ENCODE measurements at regions not wholly inside any gene's neighbourhood (a gene's known extent, or its start where the extent isn't known, plus 50 kb on each side); places are given as distances from the start of the nearest gene placed in this dataset.
A peak's percentile ranks its signal among the peaks of the same experiment; 100 is the strongest.

GRCh38 chr9:73869264-73869663 is 627.9 kb upstream of the RORB start:
- TF ChIP-seq, protein P1, sequence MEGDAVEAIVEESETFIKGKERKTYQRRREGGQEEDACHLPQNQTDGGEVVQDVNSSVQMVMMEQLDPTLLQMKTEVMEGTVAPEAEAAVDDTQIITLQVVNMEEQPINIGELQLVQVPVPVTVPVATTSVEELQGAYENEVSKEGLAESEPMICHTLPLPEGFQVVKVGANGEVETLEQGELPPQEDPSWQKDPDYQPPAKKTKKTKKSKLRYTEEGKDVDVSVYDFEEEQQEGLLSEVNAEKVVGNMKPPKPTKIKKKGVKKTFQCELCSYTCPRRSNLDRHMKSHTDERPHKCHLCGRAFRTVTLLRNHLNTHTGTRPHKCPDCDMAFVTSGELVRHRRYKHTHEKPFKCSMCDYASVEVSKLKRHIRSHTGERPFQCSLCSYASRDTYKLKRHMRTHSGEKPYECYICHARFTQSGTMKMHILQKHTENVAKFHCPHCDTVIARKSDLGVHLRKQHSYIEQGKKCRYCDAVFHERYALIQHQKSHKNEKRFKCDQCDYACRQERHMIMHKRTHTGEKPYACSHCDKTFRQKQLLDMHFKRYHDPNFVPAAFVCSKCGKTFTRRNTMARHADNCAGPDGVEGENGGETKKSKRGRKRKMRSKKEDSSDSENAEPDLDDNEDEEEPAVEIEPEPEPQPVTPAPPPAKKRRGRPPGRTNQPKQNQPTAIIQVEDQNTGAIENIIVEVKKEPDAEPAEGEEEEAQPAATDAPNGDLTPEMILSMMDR (IDR thresholded peaks at IDR 0.05; ENCODE audit: extremely low read depth in 1 of 2, insufficient read depth in 1 of 2, low read depth in 1 of 2, low read length in 2 of 2): no peak
- TF ChIP-seq, protein P2, sequence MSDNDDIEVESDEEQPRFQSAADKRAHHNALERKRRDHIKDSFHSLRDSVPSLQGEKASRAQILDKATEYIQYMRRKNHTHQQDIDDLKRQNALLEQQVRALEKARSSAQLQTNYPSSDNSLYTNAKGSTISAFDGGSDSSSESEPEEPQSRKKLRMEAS (IDR thresholded peaks at IDR 0.05; ENCODE audit: insufficient read depth, insufficient read length): no peak
- TF ChIP-seq POLR2AphosphoS5 (IDR thresholded peaks at IDR 0.05; ENCODE audit: insufficient read depth, low read depth, low read length) (no peak), GATA2 (IDR thresholded peaks at IDR 0.05; ENCODE audit: insufficient read depth, insufficient read length, low read depth, low read length) (peak; percentile 12), MYC (IDR thresholded peaks at IDR 0.05; ENCODE audit: low read depth, low read length) (no peak), EZH2 (IDR thresholded peaks at IDR 0.05; ENCODE audit: borderline replicate concordance, low read depth, low read length, severe bottlenecking) (no peak), POLR2A (IDR thresholded peaks at IDR 0.05; ENCODE audit: low read depth, low read length) (no peak), FOS (IDR thresholded peaks at IDR 0.05; ENCODE audit: borderline replicate concordance, insufficient read depth, low read length) (no peak)
- CTCF ChIA-PET: no interaction called here
- Histone ChIP-seq H3K9me3 (replicated peaks; ENCODE audit: control insufficient read depth, insufficient read depth, low read length) (no peaks in the 10 kb centered on the region), H3K9ac (replicated peaks; ENCODE audit: extremely low read depth, insufficient read depth, low read length) (no peak overlapping the region), H3K36me3 (ENCODE audit: control insufficient read depth in 2 of 2, extremely low read depth in 1 of 2, insufficient read depth in 2 of 2, low read length in 2 of 2) (no peaks in the 10 kb centered on the region), H3K4me1 (ENCODE audit: control insufficient read depth, extremely low read depth, insufficient read depth, low read length) (no peaks in the 10 kb centered on the region), H3K9me1 (replicated peaks; ENCODE audit: control insufficient read depth, extremely low read depth, insufficient read depth, low read length) (no peaks in the 10 kb centered on the region), H3K4me2 (ENCODE audit: insufficient read depth, low read length) (no peak overlapping the region), H3K27me3 (ENCODE audit: control insufficient read depth in 2 of 2, insufficient read depth in 2 of 2, low read length in 2 of 2) (no peaks in the 10 kb centered on the region), H3K27ac (ENCODE audit: insufficient read depth, low read depth, low read length) (no peak overlapping the region), H3K4me3 (replicated peaks in 1 of 3; ENCODE audit: insufficient read depth in 1 of 3, low read depth in 1 of 3, low read length in 3 of 3) (no peak overlapping the region), H4K20me1 (replicated peaks; ENCODE audit: control insufficient read depth, extremely low read depth, insufficient read depth, low read length) (no peaks in the 10 kb centered on the region), H2AFZ (ENCODE audit: low read depth, low read length) (no peak overlapping the region), H3K79me2 (ENCODE audit: control insufficient read depth, insufficient read depth, low read length) (no peaks in the 10 kb centered on the region)
- POLR2A ChIA-PET: no interaction called here
- peak; percentile 1 for DNase-seq (ENCODE audit: low read depth, low spot score)
- intact Hi-C loops (cut with micrococcal nuclease) (no loop called here), dilution Hi-C loops (cut with MboI; ENCODE audit: extremely low pct_ligation_motif_present, low sequenced_read_pairs) (no loop called here)
- no TSS peak for BruUV-seq (replicated peaks)
- no peak for FAIRE-seq

All from endothelial cell of umbilical vein (primary cell).